SK-N-DZ (cell line): ENCODE measurements at regions not wholly inside any gene's neighbourhood (a gene's known extent, or its start where the extent isn't known, plus 50 kb on each side); places are given as distances from the start of the nearest gene placed in this dataset.

ENCODE experiments used
- DNase-seq: peaks from one replicate; pipeline ENCODE4 v3.0.0-alpha.2; 2015; ENCODE audit warnings: low spot score

- no peak for DNase-seq
Observed at GRCh38 chr10:78844960-78845607, 223.7 kb upstream of the ZMIZ1 start.

- no peak for DNase-seq
Observed at GRCh38 chr10:78846071-78846470, 222.7 kb upstream of the ZMIZ1 start.

GRCh38 chr10:78846760-78847159 is 222.0 kb upstream of the ZMIZ1 start:
- no peak for DNase-seq

- no peak for DNase-seq
Observed at GRCh38 chr10:78847485-78847884, 221.3 kb upstream of the ZMIZ1 start.

- no peak for DNase-seq
Observed at GRCh38 chr10:78849115-78849514, 219.7 kb upstream of the ZMIZ1 start.

- no peak for DNase-seq
Observed at GRCh38 chr10:78849731-78850130, 219.0 kb upstream of the ZMIZ1 start.

GRCh38 chr10:78850644-78851435 is 217.9 kb upstream of the ZMIZ1 start:
- DNase-seq: no peak

GRCh38 chr10:78851647-78852046 is 217.1 kb upstream of the ZMIZ1 start:
- DNase-seq: no peak

GRCh38 chr10:78852466-78853240 is 216.1 kb upstream of the ZMIZ1 start:
- DNase-seq: no peak

GRCh38 chr10:78853864-78854263 is 214.9 kb upstream of the ZMIZ1 start:
- no peak for DNase-seq

- no peak for DNase-seq
Observed at GRCh38 chr10:78856421-78856820, 212.3 kb upstream of the ZMIZ1 start.

- DNase-seq: no peak
Observed at GRCh38 chr10:78857193-78857592, 211.6 kb upstream of the ZMIZ1 start.

GRCh38 chr10:78859266-78859665 is 209.5 kb upstream of the ZMIZ1 start:
- DNase-seq: no peak

- peak; percentile 83 for DNase-seq
Observed at GRCh38 chr10:78859769-78860168, 209.0 kb upstream of the ZMIZ1 start.

GRCh38 chr10:78860260-78860914 is 208.4 kb upstream of the ZMIZ1 start:
- no peak for DNase-seq

GRCh38 chr10:78861529-78862327 is 207.0 kb upstream of the ZMIZ1 start:
- DNase-seq: no peak

GRCh38 chr10:78862328-78862640 is 206.5 kb upstream of the ZMIZ1 start:
- no peak for DNase-seq

- peak; percentile 98 for DNase-seq
Observed at GRCh38 chr10:78863140-78863905, 205.4 kb upstream of the ZMIZ1 start.

GRCh38 chr10:78863906-78864239 is 204.9 kb upstream of the ZMIZ1 start:
- DNase-seq: no peak

- DNase-seq: no peak
Observed at GRCh38 chr10:78864761-78865537, 203.8 kb upstream of the ZMIZ1 start.
